SK-N-SH (cell line): ENCODE measurements at regions not wholly inside any gene's neighbourhood (a gene's known extent, or its start where the extent isn't known, plus 50 kb on each side); places are given as distances from the start of the nearest gene placed in this dataset.

Experiments
- CTCF ChIA-PET: fragments of 300-600, 350-600 bp; formaldehyde crosslinking; extraction: SDS; loops from one replicate; lab custom pipeline; 2021; lab: Yijun Ruan, JAX
- POLR2A ChIA-PET: fragments of 350-600 bp; sonication (Branson Sonifier 250); formaldehyde crosslinking; extraction: SDS; loops from one replicate; lab custom pipeline; 2020; ENCODE audit warnings: antibody characterized with exemption, inconsistent platforms; lab: Yijun Ruan, JAX
- DNase-seq: peaks from one replicate; pipeline ENCODE4 v3.0.0; 2012
- H2AFZ ChIP-seq: fragments of 200-600 bp; sonication (generic); 2 replicates; pipeline ENCODE4 v1.8.1; 2016; ENCODE audit warnings: antibody characterized with exemption, mild to moderate bottlenecking, low read depth
- H3F3A ChIP-seq: fragments of 200-600 bp; sonication (generic); replicated peaks from 2 replicates; pipeline ENCODE3; 2016; ENCODE audit warnings: antibody characterized with exemption, mild to moderate bottlenecking; ENCODE audit not compliant: insufficient read depth
- H3K27ac ChIP-seq, 2 experiments: fragments of 200-500 bp in 1 of 2; fragments of 200-600 bp in 1 of 2; sonication (Bioruptor generic) in 1 of 2; sonication (generic), shearing (Covaris generic) in 1 of 2; 2 replicates each; pipeline versions ENCODE4 v1.5.1 to v1.6.1; 2014 to 2016; ENCODE audit warnings: low read depth in 2 of 2, inconsistent platforms in 1 of 2, low read length in 1 of 2, mild to moderate bottlenecking in 1 of 2, mixed read lengths in 1 of 2
- H3K27me3 ChIP-seq: fragments of 200-600 bp; sonication (generic), shearing (Covaris generic); 2 replicates; pipeline ENCODE4 v1.6.1; 2016; ENCODE audit warnings: mixed run types; ENCODE audit not compliant: insufficient read depth
- H3K36me3 ChIP-seq, 2 experiments: fragments of 200-500 bp in 1 of 2; fragments of 200-600 bp in 1 of 2; sonication (Bioruptor generic) in 1 of 2; sonication (generic) in 1 of 2; replicated peaks in 1 of 2; 2 replicates each; pipeline versions ENCODE3 to v1.5.1; 2014 to 2016; ENCODE audit warnings: low read length in 1 of 2, mild to moderate bottlenecking in 1 of 2; ENCODE audit not compliant: insufficient read depth in 2 of 2, control insufficient read depth in 1 of 2
- H3K4me1 ChIP-seq, 2 experiments: fragments of 200-500 bp in 1 of 2; fragments of 200-600 bp in 1 of 2; sonication (Bioruptor generic) in 1 of 2; sonication (generic), shearing (Covaris generic) in 1 of 2; 2 replicates each; pipeline versions ENCODE4 v1.5.1 to v1.6.1; 2014 to 2016; ENCODE audit warnings: low read depth in 1 of 2, low read length in 1 of 2, mixed run types in 1 of 2; ENCODE audit not compliant: insufficient read depth in 2 of 2, control insufficient read depth in 1 of 2
- H3K4me2 ChIP-seq: fragments of 200-600 bp; sonication (generic), shearing (Covaris generic); 2 replicates; pipeline ENCODE4 v1.6.1; 2017; ENCODE audit warnings: mixed run types
- H3K4me3 ChIP-seq, 2 experiments: fragments of 200-500 bp in 1 of 2; fragments of 200-600 bp in 1 of 2; sonication (Bioruptor generic) in 1 of 2; sonication (generic), shearing (Covaris generic) in 1 of 2; 2 replicates each; pipeline versions ENCODE4 v1.5.1 to v1.8.1; 2014 to 2016; ENCODE audit warnings: low read depth in 2 of 2, inconsistent platforms in 1 of 2, low read length in 1 of 2, mild to moderate bottlenecking in 1 of 2, mixed read lengths in 1 of 2, moderate library complexity in 1 of 2
- H3K79me2 ChIP-seq: fragments of 200-600 bp; sonication (generic); 2 replicates; pipeline ENCODE4 v1.8.1; 2017; ENCODE audit warnings: mild to moderate bottlenecking; ENCODE audit not compliant: insufficient read depth
- H3K9ac ChIP-seq: fragments of 200-600 bp; sonication (generic); 2 replicates; pipeline ENCODE4 v1.6.1; 2017; ENCODE audit warnings: mixed run types
- H3K9me2 ChIP-seq: fragments of 200-600 bp; sonication (generic); 2 replicates; pipeline ENCODE4 v1.6.1; 2017; ENCODE audit warnings: mixed run types
- H3K9me3 ChIP-seq: fragments of 200-600 bp; sonication (generic); 2 replicates; pipeline ENCODE4 v1.6.1; 2017; ENCODE audit warnings: mixed run types, mild to moderate bottlenecking, moderate library complexity
- H4K20me1 ChIP-seq: fragments of 200-600 bp; sonication (generic); 2 replicates; pipeline ENCODE4 v1.6.1; 2017; ENCODE audit warnings: mild to moderate bottlenecking, mixed run types; ENCODE audit not compliant: insufficient read depth
- CTCF ChIP-seq: fragments of 200-600 bp; sonication (generic); IDR thresholded peaks from 2 replicates; pipeline ENCODE4 v1.6.1; 2017; ENCODE audit warnings: antibody characterized with exemption, mild to moderate bottlenecking, moderate library complexity
- ELF1 ChIP-seq: IDR thresholded peaks from 2 replicates; pipeline ENCODE4 v1.4.0; 2012
- EP300 ChIP-seq, 2 experiments: IDR thresholded peaks; 2 replicates each; pipeline versions ENCODE4 v1.4.0 to v1.6.1; 2012; ENCODE audit warnings: borderline replicate concordance in 1 of 2, low read depth in 1 of 2, low read length in 1 of 2
- FOSL2 ChIP-seq: IDR thresholded peaks from 2 replicates; pipeline ENCODE4 v1.4.0; 2012; ENCODE audit warnings: low read depth, mild to moderate bottlenecking, moderate library complexity, borderline replicate concordance
- FOXJ3 ChIP-seq: sonication (generic); formaldehyde crosslinking; IDR thresholded peaks from 2 replicates; pipeline ENCODE4 v1.5.1; 2020; ENCODE audit warnings: mild to moderate bottlenecking, missing genetic modification reagents
- FOXM1 ChIP-seq: IDR thresholded peaks from 2 replicates; pipeline ENCODE4 v1.4.0; 2012; ENCODE audit warnings: low read depth, mild to moderate bottlenecking
- GATA2 ChIP-seq: sonication (generic); formaldehyde crosslinking; IDR thresholded peaks from 2 replicates; pipeline ENCODE4 v1.5.0; 2020; ENCODE audit warnings: mild to moderate bottlenecking, missing genetic modification reagents
- IRF3 ChIP-seq: fragments of 150-350 bp; IDR thresholded peaks from 2 replicates; pipeline ENCODE4 v1.6.1; 2016; ENCODE audit warnings: mild to moderate bottlenecking, low read depth, low read length
- JUND ChIP-seq: IDR thresholded peaks from 2 replicates; pipeline ENCODE4 v1.4.0; 2012
- MAX ChIP-seq: IDR thresholded peaks from 2 replicates; pipeline ENCODE4 v1.4.0; 2012; ENCODE audit warnings: low read depth
- PBX3 ChIP-seq: IDR thresholded peaks from 2 replicates; pipeline ENCODE4; 2012
- POLR2AphosphoS5 ChIP-seq: IDR thresholded peaks from 2 replicates; pipeline ENCODE4 v1.6.1; 2012; ENCODE audit warnings: low read depth, low read length
- RAD21 ChIP-seq: IDR thresholded peaks from 2 replicates; pipeline ENCODE4 v1.6.1; 2012; ENCODE audit warnings: mild to moderate bottlenecking, low read length
- RFX5 ChIP-seq: IDR thresholded peaks from 2 replicates; pipeline ENCODE4 v1.6.1; 2012; ENCODE audit warnings: mild to moderate bottlenecking, improper control_type of control experiment, low read length
- SIN3A ChIP-seq: IDR thresholded peaks from 2 replicates; pipeline ENCODE4 v1.6.1; 2012; ENCODE audit warnings: low read depth, mild to moderate bottlenecking, low read length, moderate library complexity, borderline replicate concordance
- SMC3 ChIP-seq: IDR thresholded peaks from 2 replicates; pipeline ENCODE4 v1.6.1; 2012; ENCODE audit warnings: low read depth, low read length, improper control_type of control experiment
- TCF12 ChIP-seq: IDR thresholded peaks from 2 replicates; pipeline ENCODE4 v1.4.0; 2012
- TEAD4 ChIP-seq: IDR thresholded peaks from 2 replicates; pipeline ENCODE4 v1.4.0; 2012; ENCODE audit warnings: mild to moderate bottlenecking, borderline replicate concordance; ENCODE audit not compliant: insufficient read depth
- USF1 ChIP-seq: IDR thresholded peaks from 2 replicates; pipeline ENCODE4 v1.4.0; 2012; ENCODE audit warnings: low read depth, borderline replicate concordance
- WGBS: methylation state at CpG from one replicate; pipeline ENCODE4 v1.1.6; 2017; ENCODE audit warnings: low lambda C conversion rate; 5-methylcytosine and 5-hydroxymethylcytosine counted together

GRCh38 chr15:62788224-62788623 is 254.3 kb upstream of the TPM1 start (continued):
- no peak for TF ChIP-seq JUND
- TF ChIP-seq RFX5: no peak

- Histone ChIP-seq H2AFZ (no peak overlapping the region), H3K79me2 (no peaks in the 10 kb centered on the region), H4K20me1 (no peaks in the 10 kb centered on the region), H3K9me2 (no peaks in the 10 kb centered on the region), H3K4me1 (no peaks in the 10 kb centered on the region; a peak in 1 of 4 replicates), H3K36me3 (peaks cover 12 to 23% of the 10 kb centered on the region in 2 experiments), H3F3A (no peaks in the 10 kb centered on the region), H3K4me2 (no peak overlapping the region), H3K27ac (no peak overlapping the region), H3K4me3 (no peak overlapping the region), H3K27me3 (no peaks in the 10 kb centered on the region), H3K9ac (no peak overlapping the region), H3K9me3 (no peaks in the 10 kb centered on the region)
- WGBS: 100% methylated on average over 4 of the region's 4 CpGs
- CTCF ChIA-PET: interaction anchor here (0.6 to 2.2 kb wide), 6 partner anchors 10 to 276 kb away, joined by 3 to 12 read pairs (median 4); no protein-coding TSS in a partner anchor
- POLR2A ChIA-PET: no interaction called here
- TF ChIP-seq SIN3A (no peak), TEAD4 (no peak), IRF3 (no peak), MAX (no peak), TCF12 (no peak), FOSL2 (no peak), CTCF (no peak), RAD21 (no peak), USF1 (no peak), PBX3 (no peak), SMC3 (no peak), FOXJ3 (CRISPR knock-in tag) (no peak), ELF1 (no peak), FOXM1 (no peak), EP300 (IDR thresholded peaks at IDR 0.05; ENCODE audit: borderline replicate concordance in 1 of 2, low read depth in 1 of 2, low read length in 1 of 2) (no peak), POLR2AphosphoS5 (no peak), GATA2 (no peak)
- no peak for DNase-seq
Observed at GRCh38 chr15:62790546-62790945, 252.0 kb upstream of the TPM1 start.
